ENCODE measurements at regions not wholly inside any gene's neighbourhood (a gene's known extent, or its start where the extent isn't known, plus 50 kb on each side); places are given as distances from the start of the nearest gene placed in this dataset.

GRCh38 chr3:177281292-177282118 lies 84.2 kb upstream of the TBL1XR1 start:
- H3K4me3 Mint-ChIP-seq = no peak overlapping the region
- TF ChIP-seq, protein P1, sequence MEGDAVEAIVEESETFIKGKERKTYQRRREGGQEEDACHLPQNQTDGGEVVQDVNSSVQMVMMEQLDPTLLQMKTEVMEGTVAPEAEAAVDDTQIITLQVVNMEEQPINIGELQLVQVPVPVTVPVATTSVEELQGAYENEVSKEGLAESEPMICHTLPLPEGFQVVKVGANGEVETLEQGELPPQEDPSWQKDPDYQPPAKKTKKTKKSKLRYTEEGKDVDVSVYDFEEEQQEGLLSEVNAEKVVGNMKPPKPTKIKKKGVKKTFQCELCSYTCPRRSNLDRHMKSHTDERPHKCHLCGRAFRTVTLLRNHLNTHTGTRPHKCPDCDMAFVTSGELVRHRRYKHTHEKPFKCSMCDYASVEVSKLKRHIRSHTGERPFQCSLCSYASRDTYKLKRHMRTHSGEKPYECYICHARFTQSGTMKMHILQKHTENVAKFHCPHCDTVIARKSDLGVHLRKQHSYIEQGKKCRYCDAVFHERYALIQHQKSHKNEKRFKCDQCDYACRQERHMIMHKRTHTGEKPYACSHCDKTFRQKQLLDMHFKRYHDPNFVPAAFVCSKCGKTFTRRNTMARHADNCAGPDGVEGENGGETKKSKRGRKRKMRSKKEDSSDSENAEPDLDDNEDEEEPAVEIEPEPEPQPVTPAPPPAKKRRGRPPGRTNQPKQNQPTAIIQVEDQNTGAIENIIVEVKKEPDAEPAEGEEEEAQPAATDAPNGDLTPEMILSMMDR (IDR thresholded peaks at IDR 0.05) = no peak
- peaks cover 16% of the 10 kb centered on the region for H3K9me3 Mint-ChIP-seq
- peaks cover 51% of the 10 kb centered on the region for H3K4me1 Mint-ChIP-seq
- no peaks in the 10 kb centered on the region for H3K27me3 Mint-ChIP-seq (ENCODE audit: low read depth, poor library complexity)
- H3K36me3 Mint-ChIP-seq (ENCODE audit: low read depth) = no peaks in the 10 kb centered on the region
- H3K27ac Mint-ChIP-seq = peak overlapping the region; percentile 90
- DNase-seq = no peak

DNA sequence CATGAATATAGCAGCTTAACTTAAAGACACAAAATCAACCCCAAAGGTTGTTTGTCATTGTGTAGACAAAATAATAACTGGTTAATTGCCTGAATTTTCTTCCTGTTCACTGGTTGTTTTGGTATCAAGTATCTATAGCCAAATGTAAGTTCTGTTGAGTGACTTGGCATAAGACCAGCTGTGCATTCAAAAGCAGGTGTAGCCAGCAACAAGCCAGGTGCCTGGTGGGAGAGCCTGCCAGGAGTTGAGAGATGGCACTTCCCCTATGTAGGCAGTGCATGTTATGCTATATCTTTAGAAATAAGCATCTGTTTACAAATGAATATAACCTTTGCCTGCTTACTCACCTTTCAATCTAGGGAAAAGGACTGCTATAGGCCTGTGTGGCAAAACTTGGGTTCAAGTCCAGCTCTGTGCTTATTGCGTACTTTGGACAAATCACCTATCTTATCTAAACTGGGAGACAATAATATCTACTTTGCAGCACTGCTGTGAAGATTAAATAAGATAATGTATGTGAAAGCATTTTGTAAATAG lies 84.9 kb upstream of the TBL1XR1 start:
- Mint-ChIP-seq H3K36me3 (ENCODE audit: low read depth) (no peaks in the 10 kb centered on the region), H3K27me3 (ENCODE audit: low read depth, poor library complexity) (no peaks in the 10 kb centered on the region), H3K4me3 (no peak overlapping the region), H3K4me1 (peaks cover 58% of the 10 kb centered on the region), H3K9me3 (peaks cover 16% of the 10 kb centered on the region), H3K27ac (no peak overlapping the region)
- DNase-seq = no peak
- TF ChIP-seq, protein P1 (IDR thresholded peaks at IDR 0.05) = no peak

GRCh38 chr3:177283983-177284382 lies 86.7 kb upstream of the TBL1XR1 start:
- peaks cover 58% of the 10 kb centered on the region for H3K4me1 Mint-ChIP-seq
- H3K4me3 Mint-ChIP-seq = no peak overlapping the region
- peaks cover 3% of the 10 kb centered on the region for H3K27me3 Mint-ChIP-seq (ENCODE audit: low read depth, poor library complexity)
- no peak overlapping the region for H3K27ac Mint-ChIP-seq
- DNase-seq = no peak
- TF ChIP-seq, protein P1 (IDR thresholded peaks at IDR 0.05) = no peak
- H3K9me3 Mint-ChIP-seq = peaks cover 16% of the 10 kb centered on the region
- no peaks in the 10 kb centered on the region for H3K36me3 Mint-ChIP-seq (ENCODE audit: low read depth)

DNA sequence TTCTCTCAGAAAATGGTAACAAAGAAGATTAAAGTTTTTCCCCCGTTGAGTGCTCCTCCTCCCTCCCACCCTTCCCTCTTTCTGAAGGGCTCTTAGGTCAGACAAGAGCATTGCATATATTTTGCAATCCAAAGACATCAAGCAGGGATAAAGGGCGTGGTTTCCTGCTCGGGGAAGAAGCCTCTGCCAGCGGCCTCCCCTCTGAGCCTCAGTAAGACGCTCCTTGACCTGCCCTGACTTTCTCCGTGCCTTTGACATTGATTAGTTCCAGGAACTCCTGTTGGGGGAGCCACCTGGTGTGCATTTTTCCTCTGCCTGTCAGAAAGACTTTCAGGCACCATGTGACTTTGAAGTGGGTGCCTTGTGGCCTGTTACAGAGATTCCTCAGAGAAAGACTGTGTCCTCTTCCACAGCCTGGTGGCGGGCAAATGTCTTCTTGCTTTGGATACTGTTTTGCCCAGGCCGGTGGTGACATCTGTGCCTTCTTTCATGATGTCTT lies 87.2 kb upstream of the TBL1XR1 start:
- Mint-ChIP-seq H3K4me3 (no peak overlapping the region), H3K9me3 (peaks cover 13% of the 10 kb centered on the region), H3K36me3 (ENCODE audit: low read depth) (no peaks in the 10 kb centered on the region), H3K27me3 (ENCODE audit: low read depth, poor library complexity) (peaks cover 3% of the 10 kb centered on the region), H3K27ac (peak overlapping the region; percentile 43), H3K4me1 (peaks cover 54% of the 10 kb centered on the region)
- TF ChIP-seq, protein P1 (IDR thresholded peaks at IDR 0.05) = no peak
- no peak for DNase-seq

DNA sequence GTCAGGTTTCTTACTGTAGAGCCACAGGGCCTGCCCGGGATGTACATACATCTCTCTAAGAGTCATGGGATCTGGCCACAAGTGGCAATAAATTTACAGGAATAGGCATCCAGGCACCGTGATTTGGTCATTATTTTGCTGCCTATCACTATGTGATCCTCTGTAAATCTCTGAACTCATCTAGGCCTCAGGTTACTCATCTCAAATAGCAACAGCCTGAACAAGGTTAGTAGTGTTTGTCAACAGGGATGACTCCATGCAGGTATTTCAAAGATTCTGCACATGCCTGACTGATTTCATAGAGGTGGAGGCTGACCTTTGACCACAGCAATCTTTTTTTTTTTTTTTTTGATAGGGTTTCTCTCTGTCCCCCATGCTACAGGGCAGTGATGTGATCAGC lies 88.8 kb upstream of the TBL1XR1 start:
- Mint-ChIP-seq H3K36me3 (ENCODE audit: low read depth) (no peaks in the 10 kb centered on the region), H3K4me3 (no peak overlapping the region), H3K27me3 (ENCODE audit: low read depth, poor library complexity) (peaks cover 7% of the 10 kb centered on the region), H3K27ac (no peak overlapping the region), H3K4me1 (peaks cover 48% of the 10 kb centered on the region), H3K9me3 (peaks cover 6% of the 10 kb centered on the region)
- TF ChIP-seq, protein P1 (IDR thresholded peaks at IDR 0.05) = no peak
- no peak for DNase-seq
